Progenitor cell of endocrine pancreas (in vitro differentiated cells): ENCODE measurements at regions not wholly inside any gene's neighbourhood (a gene's known extent, or its start where the extent isn't known, plus 50 kb on each side); places are given as distances from the start of the nearest gene placed in this dataset.

Experiments
- DNase-seq: peaks from one replicate; pipeline ENCODE4 v3.0.0; 2021; ENCODE audit warnings: low spot score; ENCODE audit not compliant: unreplicated experiment
- H3K27ac Mint-ChIP-seq: 2 replicates; pipeline ENCODE4 v1.8.0; 2021; ENCODE audit warnings: mild to moderate bottlenecking, moderate library complexity, mixed read lengths
- H3K27me3 Mint-ChIP-seq: 2 replicates; pipeline ENCODE4 v1.8.0; 2021; ENCODE audit warnings: mixed read lengths
- H3K36me3 Mint-ChIP-seq: 2 replicates; pipeline ENCODE4 v1.8.0; 2022; ENCODE audit warnings: mixed read lengths; ENCODE audit not compliant: insufficient read depth
- H3K4me1 Mint-ChIP-seq: 2 replicates; pipeline ENCODE4 v1.8.0; 2021; ENCODE audit warnings: low read depth, mixed read lengths
- H3K4me3 Mint-ChIP-seq: 2 replicates; pipeline ENCODE4 v1.8.0; 2021; ENCODE audit warnings: low read depth, mild to moderate bottlenecking, moderate library complexity, mixed read lengths
- H3K9me3 Mint-ChIP-seq: 2 replicates; pipeline ENCODE4 v1.8.0; 2021; ENCODE audit warnings: low read depth, mixed read lengths
- CTCF ChIP-seq: fragments of 200-600 bp; sonication (generic); IDR thresholded peaks from one replicate; pipeline ENCODE4 v1.5.0; 2021; ENCODE audit warnings: antibody characterized with exemption, mild to moderate bottlenecking; ENCODE audit not compliant: unreplicated experiment

- no peak overlapping the region for H3K27ac Mint-ChIP-seq
- no peak overlapping the region for H3K4me3 Mint-ChIP-seq
- no peak for DNase-seq
Measured at GRCh38 chr16:66081775-66082366, 284.6 kb upstream of the CDH5 start.

GRCh38 chr16:66079671-66080334, 286.7 kb upstream of the CDH5 start:
- Mint-ChIP-seq H3K27me3 (no peaks in the 10 kb centered on the region), H3K4me3 (no peak overlapping the region), H3K36me3 (no peaks in the 10 kb centered on the region), H3K9me3 (no peaks in the 10 kb centered on the region), H3K4me1 (no peaks in the 10 kb centered on the region), H3K27ac (no peak overlapping the region)
- no peak for DNase-seq
- no peak for TF ChIP-seq CTCF

More at GRCh38 chr16:66081775-66082366, 284.6 kb upstream of the CDH5 start:
- Mint-ChIP-seq H3K4me1 (no peaks in the 10 kb centered on the region), H3K9me3 (no peaks in the 10 kb centered on the region), H3K27me3 (peaks cover 6% of the 10 kb centered on the region), H3K36me3 (no peaks in the 10 kb centered on the region)
- no peak for TF ChIP-seq CTCF

DNA sequence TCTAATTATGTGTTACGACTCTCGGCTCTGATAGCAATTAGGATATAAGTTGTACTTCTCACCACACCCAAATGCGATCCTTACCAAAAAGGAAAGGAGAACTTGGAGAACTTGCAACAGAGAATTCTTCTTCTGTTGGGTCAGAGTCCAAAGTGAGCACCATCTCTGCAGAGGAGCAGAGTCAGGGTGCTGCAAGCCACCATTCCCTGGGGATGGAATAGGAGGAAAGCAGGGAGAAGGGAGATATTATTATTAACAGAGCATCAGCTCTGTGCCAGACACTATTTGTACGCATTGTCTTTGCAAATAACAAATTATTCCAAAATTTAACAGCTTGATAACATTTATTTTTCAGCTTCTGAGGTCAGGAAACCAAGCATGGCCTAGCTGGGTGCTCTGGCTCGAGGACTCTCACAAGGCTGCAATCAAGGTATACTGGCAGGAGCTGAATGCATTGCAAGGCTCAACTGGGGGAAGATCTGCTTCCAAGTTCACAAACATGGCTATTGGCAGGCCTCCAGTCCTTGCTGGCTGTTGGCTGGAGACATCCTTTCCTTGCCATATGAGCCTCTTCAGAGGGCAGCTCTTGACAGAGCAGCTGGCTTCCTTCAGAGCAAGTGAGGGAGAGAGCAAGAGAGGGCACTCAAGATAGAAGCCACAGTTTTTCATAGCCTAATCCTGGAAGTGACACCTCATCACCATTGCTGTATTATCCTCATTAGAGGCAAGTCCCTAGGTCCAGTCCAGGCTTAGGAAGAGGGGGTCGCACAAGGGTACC, 296.2 kb upstream of the CDH5 start:
- no peak for DNase-seq
- Mint-ChIP-seq H3K27me3 (peaks cover 8% of the 10 kb centered on the region), H3K9me3 (no peaks in the 10 kb centered on the region), H3K4me3 (no peak overlapping the region), H3K4me1 (no peaks in the 10 kb centered on the region), H3K36me3 (no peaks in the 10 kb centered on the region), H3K27ac (no peak overlapping the region)
- no peak for TF ChIP-seq CTCF

- Mint-ChIP-seq H3K27me3 (peaks cover 14% of the 10 kb centered on the region), H3K9me3 (no peaks in the 10 kb centered on the region), H3K27ac (no peak overlapping the region), H3K36me3 (no peaks in the 10 kb centered on the region), H3K4me3 (no peak overlapping the region), H3K4me1 (no peaks in the 10 kb centered on the region)
- DNase-seq, result no peak
- TF ChIP-seq CTCF, result no peak
Measured at GRCh38 chr16:66069587-66069986, 296.9 kb upstream of the CDH5 start.

- Mint-ChIP-seq H3K36me3 (no peaks in the 10 kb centered on the region), H3K27me3 (peaks cover 17% of the 10 kb centered on the region), H3K4me3 (no peak overlapping the region), H3K27ac (no peak overlapping the region), H3K4me1 (no peaks in the 10 kb centered on the region), H3K9me3 (no peaks in the 10 kb centered on the region)
- no peak for TF ChIP-seq CTCF
- DNase-seq, result no peak
Measured at GRCh38 chr16:66066404-66066803, 300.1 kb upstream of the CDH5 start.
